RKO (cell line): ENCODE measurements at regions not wholly inside any gene's neighbourhood (a gene's known extent, or its start where the extent isn't known, plus 50 kb on each side); places are given as distances from the start of the nearest gene placed in this dataset.
A peak's percentile ranks its signal among the peaks of the same experiment; 100 is the strongest.
"Not testable (repeated sequence)": the region's sequence is repeated elsewhere in the genome, so short reads cannot be mapped to it uniquely, and the experiment has no call there.

ENCODE experiments used
- DNase-seq: peaks from one replicate; pipeline ENCODE4 v3.0.0-alpha.2; 2016; ENCODE audit warnings: low spot score

DNA sequence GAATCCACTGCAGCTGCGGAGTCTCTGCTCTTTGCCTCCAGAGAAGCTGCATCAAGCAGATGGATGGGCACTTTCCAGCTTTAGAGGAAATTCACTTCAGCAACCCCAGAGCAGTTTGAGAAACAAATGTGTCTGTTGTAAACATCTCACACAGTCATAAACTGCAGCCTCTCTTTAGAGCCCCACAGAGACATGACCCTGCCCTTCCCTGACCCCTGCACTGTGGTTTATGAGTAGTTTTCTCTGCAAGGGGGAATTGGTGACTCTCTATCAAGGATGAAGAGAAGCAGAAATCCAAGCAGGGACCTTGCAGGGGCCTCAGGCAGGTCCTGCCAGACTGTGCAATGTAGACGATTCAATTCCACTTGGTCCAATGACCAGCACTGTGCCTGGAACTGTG lies 160.2 kb downstream of the SH2D4B start:
- DNase-seq: no peak

DNA sequence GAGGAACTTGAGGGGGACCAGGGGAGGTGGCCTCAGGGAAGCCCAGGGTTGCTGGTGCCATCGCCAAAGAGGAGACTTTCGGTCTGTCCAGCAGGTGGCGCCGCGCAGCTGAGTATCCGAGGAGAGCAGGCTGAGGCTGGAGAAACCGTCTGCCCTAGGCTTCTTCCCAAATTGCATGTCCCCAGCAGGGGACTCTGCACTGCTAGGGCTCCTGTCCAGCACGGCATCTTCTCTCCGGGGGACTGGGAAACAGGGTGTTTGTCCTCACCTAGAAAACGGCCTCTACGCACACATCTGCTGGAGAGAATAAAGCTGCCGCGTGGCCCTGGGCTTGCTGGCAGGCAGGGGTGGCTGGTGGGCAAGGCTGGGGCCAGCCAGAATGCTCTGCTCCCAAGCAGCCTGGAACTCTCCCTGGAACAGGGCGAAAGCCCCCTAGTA lies 161.9 kb downstream of the SH2D4B start:
- peak; percentile 72 for DNase-seq

DNA sequence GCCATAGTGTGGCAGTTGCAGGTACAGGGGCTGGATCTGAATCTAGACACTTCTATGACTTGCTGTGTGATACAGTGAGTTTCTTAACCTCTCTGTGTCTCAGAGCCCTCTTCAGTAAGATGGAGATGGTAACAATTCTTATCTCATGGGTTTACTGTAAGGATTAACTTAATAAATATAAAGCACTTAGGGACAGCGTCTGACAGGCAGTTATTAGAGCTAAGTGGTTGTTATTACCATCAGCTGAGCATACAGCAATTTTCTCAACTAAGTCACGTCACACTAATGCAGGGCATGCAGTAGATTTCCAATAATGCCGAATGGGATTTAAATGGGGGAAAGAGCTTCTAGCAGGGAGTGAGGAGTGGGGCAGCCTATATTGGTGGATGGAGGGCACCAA lies 162.6 kb downstream of the SH2D4B start:
- no peak for DNase-seq

DNA sequence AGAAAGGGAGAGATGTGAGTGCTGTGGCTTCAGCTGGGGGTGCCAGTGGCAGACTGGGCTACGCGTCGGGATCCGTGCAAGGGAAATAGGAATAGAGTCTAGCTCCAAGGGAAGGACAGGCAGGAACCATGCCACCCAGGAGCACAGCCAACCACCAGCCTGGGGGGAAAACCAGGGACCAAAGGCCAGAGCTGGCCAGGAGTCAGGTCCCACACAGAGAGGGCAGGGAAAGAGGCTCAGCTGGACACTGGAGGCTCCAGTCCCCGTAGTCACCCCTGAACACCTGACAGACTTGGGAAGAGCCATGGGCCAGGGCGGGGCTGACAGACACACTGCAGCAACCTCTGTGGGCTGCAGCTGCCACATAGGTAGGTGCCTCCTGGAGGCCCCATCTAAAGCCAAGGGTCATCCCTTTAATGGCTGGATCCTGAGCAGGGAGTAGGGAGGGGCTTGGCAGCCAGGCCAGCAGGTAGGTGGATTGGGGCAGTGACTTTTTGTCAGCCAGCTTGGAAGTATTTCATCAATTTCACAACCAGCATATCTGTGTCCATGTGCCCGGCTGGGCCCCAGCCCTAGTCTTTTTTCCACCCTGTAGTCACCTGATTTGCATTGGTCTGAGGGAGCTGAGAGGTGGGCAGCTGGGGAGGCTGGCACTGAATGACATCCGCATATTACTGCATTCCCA lies 163.2 kb downstream of the SH2D4B start:
- no peak for DNase-seq

DNA sequence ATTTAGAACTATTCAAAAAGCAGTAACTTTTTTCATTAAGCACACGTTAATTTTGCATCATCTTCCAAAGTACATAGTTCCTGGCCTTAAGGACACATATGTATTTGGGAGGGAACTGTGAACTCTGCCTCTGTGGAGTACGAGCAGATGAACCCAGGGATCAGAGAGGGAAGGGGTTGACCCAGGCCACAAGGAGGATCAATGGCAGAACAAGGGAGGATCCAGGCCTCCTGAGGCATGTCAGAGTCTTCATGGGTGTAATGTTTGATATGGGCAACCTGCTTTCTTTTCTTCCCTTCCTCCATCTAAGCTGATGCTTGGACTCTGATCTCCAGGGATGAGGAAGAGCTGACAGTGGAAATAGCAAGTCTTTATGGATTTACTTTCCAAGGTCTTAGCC lies 164.0 kb downstream of the SH2D4B start:
- no peak for DNase-seq

DNA sequence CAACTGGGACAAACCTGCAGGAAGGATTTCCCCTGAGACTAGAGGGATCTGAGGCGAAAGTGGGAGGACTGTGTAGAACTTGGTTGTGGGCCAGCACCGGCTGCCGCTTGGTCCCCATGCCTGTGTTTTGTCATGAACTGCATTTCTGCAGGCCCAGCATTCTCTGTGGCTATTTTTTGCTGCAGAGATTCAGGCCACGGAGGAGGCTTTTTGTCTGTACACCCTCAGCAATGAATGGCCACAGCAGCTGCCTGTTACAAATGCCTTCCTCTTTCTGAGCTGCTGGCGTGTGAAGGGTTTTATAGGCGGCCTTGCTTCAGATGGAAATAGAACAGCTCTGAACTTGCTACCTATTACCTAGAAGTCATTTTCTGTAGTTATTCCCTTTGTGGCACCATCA lies 164.4 kb downstream of the SH2D4B start:
- DNase-seq: no peak

DNA sequence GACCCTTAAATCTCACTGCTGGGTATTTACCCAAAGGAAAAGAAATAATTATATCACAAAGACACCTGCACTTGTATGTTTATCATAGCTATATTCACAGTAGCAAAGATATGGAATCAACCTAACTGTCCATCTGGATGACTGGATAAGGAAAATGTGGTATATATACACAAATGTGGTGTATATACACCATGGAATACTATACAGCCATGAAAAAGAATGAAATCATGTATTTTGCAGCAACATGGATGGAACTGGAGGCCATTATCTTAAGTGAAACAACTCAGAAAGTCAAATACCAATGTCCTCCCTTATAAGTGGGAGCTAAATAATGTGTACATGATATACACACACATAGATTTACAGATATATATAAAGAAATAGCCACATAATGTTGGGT lies 168.2 kb downstream of the SH2D4B start:
- no peak for DNase-seq

DNA sequence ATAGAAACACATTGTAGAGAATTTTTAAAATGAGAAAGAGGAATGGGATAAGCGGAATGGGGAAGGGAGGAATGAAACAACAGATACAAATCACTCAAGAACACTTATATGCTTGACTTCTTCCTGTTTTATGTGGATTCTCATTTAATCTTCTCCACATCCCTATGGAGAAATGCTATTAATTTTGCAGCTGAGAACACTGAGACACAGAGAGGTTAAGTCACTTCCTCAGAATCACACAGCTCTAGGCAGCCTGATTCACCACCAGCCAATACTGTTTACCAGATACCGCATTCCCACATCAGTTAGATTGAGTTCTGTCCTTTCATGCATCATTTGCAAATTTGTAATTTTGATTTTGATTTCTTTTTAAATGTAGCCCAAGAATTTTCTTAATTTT lies 170.5 kb downstream of the SH2D4B start:
- DNase-seq: no peak

DNA sequence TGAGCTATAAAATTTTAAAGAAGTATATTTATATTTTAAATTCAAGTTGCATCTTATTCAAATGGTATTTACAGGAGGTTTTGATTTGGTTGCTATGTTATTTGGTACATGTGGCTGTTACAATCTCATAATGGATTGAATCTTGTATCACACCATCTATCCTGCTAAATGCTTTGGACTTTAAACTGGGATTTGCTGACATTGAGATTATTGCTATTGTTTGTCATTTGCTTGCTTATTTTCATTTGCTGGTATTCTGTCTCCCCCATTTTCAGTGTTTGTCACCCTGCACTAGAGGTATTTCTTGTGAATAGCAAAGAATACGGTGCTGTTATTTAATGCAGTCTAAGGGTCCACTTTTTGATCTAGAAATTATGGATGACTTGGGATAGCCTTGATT lies 171.1 kb downstream of the SH2D4B start:
- DNase-seq: no peak

DNA sequence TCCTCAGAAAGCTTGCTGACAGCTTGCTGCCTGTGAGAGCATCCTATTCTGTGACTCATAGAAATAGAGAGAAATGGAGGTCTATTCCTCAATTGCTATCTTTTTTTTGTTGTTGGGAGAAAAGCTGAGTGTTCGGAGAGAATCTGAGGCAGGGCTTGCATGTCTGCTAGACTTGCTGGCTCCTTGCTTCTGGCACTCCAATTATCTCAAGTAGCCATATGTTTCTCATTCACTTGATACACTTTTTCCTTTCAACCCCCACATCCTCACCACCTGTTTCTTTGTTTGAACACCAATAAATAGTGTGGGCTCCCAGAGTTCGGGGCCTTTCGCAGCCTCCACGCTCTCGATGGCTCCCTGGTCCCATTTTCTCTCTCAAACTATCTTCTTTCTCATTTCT lies 172.2 kb downstream of the SH2D4B start:
- DNase-seq: no peak

DNA sequence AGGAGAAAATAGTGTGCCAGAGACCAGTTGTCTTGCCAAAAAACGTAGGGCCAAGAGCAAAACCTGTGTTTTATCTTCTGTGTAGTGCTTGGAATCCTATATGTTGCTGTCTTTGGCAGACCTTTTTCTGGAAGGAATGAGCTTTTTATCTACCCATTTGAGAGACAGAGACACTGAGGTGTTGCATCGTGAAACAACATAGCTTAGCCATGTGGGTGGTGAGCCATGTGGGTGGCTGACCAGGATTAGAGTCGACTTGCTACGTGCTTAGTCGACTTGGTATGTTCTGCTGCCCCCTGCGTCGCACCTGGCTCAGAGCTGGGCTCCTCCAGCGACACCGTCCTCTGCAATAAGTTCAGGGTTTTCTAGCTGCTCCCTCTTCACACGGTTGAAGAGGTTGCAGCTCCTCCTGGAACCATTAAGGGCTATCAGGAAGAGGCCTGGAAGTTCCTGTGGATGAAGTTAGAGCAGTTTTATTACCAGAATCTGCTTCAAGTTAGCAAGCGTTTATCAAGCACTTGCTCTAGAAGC lies 175.8 kb downstream of the SH2D4B start:
- DNase-seq: no peak

DNA sequence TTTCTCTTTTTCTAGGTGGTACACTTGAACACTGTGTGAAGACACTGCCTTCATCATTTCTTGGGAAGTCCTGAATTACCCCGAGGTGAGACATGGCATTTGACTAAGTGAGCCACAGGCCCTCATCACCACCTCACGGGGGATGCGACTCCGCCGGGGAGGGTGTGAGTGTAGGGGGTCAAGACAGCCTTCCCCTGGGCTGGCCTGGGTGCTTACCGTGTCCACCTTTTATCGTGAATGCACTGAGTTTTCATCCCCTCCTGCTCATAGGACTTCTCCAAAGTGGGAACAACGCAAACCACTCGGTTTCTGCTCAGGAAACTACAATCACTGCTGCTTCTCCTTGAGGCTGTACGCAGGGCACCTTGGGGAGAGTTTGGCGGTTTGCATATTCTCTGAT lies 176.9 kb downstream of the SH2D4B start:
- DNase-seq: no peak

DNA sequence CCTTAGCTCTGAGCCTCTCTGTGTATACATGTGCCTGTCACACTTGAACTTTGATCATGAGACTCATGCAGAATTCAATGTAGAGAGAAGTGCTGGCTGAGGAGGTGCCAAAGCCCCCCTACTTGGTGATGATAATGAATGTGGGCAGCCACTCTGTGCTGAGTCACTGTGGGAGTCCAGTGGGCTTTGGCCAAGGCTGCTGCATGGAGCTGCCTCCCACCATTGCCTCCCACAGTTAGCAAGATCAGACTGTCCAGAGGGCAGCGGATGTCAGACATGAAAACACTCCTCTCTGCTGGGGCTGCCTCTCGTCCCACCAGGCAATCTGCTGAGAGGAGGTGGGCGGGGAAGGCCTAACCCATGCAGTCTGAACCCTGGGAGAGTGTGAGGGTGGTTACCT lies 180.3 kb downstream of the SH2D4B start:
- no peak for DNase-seq

DNA sequence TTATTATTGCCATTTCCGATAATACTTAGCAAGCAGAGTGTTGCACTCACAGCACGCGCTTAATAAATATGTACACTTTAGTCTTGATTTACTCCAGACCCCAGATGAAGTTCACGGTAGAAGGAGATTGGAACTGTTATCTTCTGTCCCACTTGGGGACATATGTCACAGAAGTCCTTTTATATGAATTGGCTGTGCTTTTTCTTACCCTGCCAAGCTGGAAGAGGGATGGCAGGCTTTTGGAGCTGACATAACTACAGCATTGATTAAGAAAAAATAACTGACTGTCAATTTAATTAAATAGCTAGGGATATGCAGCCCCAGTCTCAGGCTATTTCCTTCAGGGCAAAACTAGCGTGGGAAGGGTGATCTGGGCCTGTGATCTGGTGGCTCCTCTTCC lies 182.2 kb downstream of the SH2D4B start:
- no peak for DNase-seq

DNA sequence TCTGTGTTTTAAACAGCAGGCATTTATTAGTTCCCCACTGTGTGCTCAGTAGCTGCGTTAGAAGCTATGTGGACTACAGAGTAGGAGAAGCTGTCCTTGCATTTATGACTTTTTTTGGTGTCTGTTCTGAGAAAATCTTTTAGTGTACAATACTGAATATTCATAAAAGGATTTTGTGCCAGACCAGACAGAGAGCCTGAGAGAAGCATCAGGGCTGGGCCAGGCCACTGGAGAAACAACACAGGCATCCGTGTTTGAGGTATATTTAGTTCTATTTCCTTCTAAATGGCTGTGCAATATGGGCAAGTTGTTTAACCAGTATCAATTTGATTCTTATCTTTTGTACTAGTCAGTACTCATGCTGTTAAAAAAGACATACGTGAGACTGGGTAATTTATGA lies 182.8 kb downstream of the SH2D4B start:
- DNase-seq: no peak

DNA sequence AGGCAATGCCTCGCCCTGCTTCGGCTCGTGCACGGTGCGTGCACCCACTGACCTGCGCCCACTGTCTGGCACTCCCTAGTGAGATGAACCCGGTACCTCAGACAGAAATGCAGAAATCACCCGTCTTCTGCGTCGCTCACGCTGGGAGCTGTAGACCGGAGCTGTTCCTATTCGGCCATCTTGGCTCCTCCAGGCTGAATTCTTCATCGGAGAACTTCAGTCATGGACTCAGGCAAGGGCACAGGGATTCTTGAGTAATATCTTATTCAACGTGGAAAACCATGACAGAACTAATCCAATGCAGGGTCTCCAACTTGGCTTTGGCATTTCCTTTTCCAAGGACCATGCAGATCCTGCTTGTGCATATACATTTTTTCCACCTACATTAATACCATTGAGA lies 190.7 kb downstream of the SH2D4B start:
- not testable (repeated sequence) for DNase-seq

DNA sequence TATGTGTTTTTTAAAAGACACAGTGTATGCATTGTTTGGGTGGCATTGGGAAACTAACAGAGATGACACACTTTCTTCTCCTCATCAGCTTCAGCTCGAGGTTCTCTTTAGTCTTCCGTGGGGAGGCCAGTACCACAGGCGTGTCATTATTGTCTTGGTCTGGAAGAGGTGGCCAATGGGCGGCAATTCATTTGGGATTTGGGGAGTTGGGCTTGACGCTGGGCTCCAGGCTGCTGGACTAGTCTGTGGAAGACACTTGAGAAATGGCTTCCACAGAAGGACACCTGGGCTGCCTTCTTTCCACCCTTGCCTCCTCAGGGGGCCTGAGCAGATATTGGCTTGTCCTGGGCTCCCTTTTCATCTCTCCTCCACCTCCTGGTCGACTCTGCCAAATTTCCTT lies 192.2 kb downstream of the SH2D4B start:
- no peak for DNase-seq

DNA sequence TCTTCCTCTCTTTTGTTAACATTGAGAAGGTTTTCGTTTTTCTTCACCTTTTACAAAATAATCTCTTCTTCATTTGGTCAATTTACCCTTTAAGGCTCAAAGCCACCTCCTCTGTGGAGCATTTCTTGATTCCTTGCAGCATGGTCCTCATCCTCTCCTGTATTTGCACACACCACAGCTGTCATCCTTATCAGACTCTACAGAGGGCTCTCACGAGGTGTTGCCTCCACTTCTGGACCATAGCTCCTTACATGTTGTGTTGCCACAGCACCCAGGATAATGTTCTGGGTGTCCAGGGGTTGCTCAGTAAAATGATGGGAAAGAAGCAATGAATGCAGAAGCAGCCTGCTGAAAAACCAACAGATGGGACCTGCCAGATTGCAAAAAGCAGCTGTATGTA lies 192.8 kb downstream of the SH2D4B start:
- DNase-seq: no peak

DNA sequence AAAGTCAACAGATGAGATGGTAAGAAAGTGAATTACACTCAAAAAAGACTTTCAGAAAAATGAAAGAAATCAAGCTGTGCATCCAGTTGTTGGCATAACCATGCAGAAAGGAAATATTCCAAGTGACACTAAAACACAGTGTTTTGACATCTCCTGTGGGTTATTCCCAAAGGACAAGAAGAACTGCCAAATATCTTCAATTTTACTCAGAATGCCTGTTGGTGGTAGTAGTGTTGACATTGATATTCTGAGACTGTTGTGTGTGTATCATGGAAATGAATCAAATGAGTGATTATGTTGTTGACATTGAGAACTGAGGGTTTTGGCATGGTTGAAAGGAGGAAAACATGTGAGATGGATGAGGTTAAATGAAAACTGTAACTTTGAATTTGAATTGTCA lies 196.9 kb downstream of the SH2D4B start:
- no peak for DNase-seq

DNA sequence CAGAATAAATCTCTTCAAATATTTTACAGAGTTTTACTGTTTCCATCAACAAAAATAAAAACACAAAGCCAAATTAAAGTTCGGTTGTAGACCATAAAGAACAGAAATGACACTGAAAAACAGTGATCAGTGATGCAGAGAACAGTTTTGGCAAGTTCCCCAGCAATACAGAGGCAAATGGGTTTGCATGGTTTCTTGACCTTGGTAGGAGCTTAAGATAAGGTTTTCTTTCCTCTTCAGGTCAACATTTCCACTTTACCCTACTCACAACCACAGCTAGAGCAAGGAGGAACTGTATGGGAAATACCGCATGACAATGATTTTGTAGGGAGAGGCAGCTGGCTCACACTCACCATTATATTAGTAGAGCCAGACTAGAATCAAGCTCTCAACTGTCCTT lies 199.5 kb downstream of the SH2D4B start:
- no peak for DNase-seq

DNA sequence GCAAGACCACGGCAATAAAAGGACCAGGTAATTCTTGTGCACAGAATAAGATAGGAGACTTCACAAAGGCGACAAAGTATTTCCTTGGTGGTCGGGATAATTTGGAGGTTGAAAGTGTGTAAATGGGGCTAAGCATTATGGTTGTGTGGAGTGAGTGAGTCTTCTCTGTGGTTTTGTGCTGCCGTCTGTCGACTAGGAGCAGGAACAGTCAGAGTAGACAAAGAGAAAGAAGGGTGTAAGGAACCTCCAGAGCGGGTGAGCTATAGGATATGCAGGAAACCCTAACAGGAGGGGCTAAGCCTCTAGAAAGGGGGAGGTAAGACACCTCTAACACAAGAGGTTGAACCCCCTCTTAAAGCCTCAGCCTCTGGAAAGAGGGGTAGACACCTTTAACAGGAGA lies 201.6 kb downstream of the SH2D4B start:
- no peak for DNase-seq

DNA sequence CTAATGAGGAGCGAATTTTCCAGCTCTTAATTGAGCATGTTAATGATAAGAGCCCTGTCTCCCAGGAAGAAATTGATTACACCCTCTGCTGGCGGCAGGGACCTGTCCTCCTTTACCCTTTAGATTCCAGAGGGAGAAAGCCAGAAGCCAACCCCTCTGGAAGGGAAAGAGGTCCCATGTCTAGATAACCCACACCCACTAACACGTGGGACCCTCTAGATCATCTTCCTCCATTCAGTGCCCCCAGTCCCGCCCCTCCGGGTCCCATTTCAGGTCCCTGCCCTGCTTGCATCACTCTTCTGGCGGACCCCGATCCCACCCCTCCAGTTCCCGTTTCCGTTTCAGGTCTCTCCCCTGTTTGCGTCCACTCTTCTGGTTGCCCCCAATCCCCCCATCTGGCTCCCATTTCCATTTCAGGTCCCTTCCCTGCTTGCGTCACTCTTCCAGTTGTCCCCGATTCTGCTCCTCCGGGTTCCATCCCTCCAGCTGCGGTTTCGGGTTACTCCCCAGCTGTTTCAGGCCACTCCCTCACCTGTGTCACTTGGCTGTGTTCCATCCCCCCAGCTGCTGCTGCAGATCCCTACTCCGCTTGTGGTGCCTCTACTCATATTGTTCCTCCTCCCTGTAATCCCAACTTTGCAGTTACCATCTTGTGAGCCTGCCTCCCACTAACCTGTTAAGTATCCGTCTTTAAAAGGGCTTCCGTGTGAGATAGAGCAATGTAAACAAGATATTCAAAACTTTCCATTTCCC lies 202.4 kb downstream of the SH2D4B start:
- no peak for DNase-seq

DNA sequence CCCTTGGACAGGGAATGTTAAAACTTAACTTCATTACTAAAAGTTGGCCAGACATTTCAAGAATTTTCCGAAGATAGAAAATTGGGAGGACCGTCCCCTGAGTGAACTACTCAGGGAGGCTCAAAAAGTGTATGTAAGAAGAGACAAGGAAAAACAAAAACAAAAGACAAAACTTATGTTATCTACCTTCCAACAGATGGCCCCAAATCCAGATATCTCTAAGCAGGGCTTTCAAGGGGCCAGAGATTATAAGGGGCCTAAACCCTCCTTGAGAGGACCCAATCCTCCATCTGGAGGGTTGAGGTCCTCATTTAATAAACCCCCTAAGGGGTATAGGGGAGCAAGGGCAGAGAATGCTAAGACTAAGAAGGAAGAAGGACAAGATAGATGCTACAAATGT lies 203.6 kb downstream of the SH2D4B start:
- DNase-seq: no peak

DNA sequence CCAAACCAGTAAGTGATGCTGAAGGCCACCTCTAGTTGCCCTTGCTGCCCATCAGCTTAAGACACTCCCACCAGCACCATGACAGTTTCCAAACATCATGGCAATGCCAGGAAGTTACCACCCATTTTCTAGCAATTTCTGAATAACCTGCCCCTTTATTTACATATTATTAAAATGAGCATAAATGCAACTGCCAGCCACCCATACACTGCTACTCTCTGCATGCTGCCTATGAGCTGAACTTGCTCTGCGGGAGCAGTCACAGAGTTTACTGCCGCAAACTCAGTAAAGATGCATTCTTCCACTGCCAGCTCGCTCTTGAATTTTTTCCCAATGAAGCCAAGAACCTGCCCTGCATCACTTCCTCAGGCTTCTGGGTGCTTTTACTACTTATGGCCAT lies 212.6 kb downstream of the SH2D4B start:
- DNase-seq: no peak
